Progenitor cell of endocrine pancreas (in vitro differentiated cells): ENCODE measurements at regions not wholly inside any gene's neighbourhood (a gene's known extent, or its start where the extent isn't known, plus 50 kb on each side); places are given as distances from the start of the nearest gene placed in this dataset.
"Not testable (repeated sequence)": the region's sequence is repeated elsewhere in the genome, so short reads cannot be mapped to it uniquely, and the experiment has no call there.

ENCODE experiments used
- DNase-seq: peaks from one replicate; pipeline ENCODE4 v3.0.0; 2021; ENCODE audit warnings: low spot score; ENCODE audit not compliant: unreplicated experiment
- H3K27ac Mint-ChIP-seq: 2 replicates; pipeline ENCODE4 v1.8.0; 2021; ENCODE audit warnings: mild to moderate bottlenecking, moderate library complexity, mixed read lengths
- H3K27me3 Mint-ChIP-seq: 2 replicates; pipeline ENCODE4 v1.8.0; 2021; ENCODE audit warnings: mixed read lengths
- H3K36me3 Mint-ChIP-seq: 2 replicates; pipeline ENCODE4 v1.8.0; 2022; ENCODE audit warnings: mixed read lengths; ENCODE audit not compliant: insufficient read depth
- H3K4me1 Mint-ChIP-seq: 2 replicates; pipeline ENCODE4 v1.8.0; 2021; ENCODE audit warnings: low read depth, mixed read lengths
- H3K4me3 Mint-ChIP-seq: 2 replicates; pipeline ENCODE4 v1.8.0; 2021; ENCODE audit warnings: low read depth, mild to moderate bottlenecking, moderate library complexity, mixed read lengths
- H3K9me3 Mint-ChIP-seq: 2 replicates; pipeline ENCODE4 v1.8.0; 2021; ENCODE audit warnings: low read depth, mixed read lengths
- CTCF ChIP-seq: fragments of 200-600 bp; sonication (generic); IDR thresholded peaks from one replicate; pipeline ENCODE4 v1.5.0; 2021; ENCODE audit warnings: antibody characterized with exemption, mild to moderate bottlenecking; ENCODE audit not compliant: unreplicated experiment

- Mint-ChIP-seq H3K9me3 (no peaks in the 10 kb centered on the region), H3K27ac (no peak overlapping the region), H3K4me3 (no peak overlapping the region), H3K27me3 (peaks cover 10% of the 10 kb centered on the region), H3K36me3 (no peaks in the 10 kb centered on the region), H3K4me1 (no peaks in the 10 kb centered on the region)
- no peak for TF ChIP-seq CTCF
- no peak for DNase-seq
Observed at GRCh38 chr2:239734436-239735005, 290.6 kb downstream of the NDUFA10 start.

GRCh38 chr2:239732666-239733010 lies 292.5 kb downstream of the NDUFA10 start:
- Mint-ChIP-seq H3K27me3 (peaks cover 14% of the 10 kb centered on the region), H3K4me3 (no peak overlapping the region), H3K9me3 (no peaks in the 10 kb centered on the region), H3K36me3 (no peaks in the 10 kb centered on the region), H3K27ac (no peak overlapping the region), H3K4me1 (no peaks in the 10 kb centered on the region)
- DNase-seq: no peak
- no peak for TF ChIP-seq CTCF

- Mint-ChIP-seq H3K4me1 (no peaks in the 10 kb centered on the region), H3K36me3 (no peaks in the 10 kb centered on the region), H3K4me3 (no peak overlapping the region), H3K9me3 (no peaks in the 10 kb centered on the region), H3K27ac (no peak overlapping the region), H3K27me3 (peaks cover 14% of the 10 kb centered on the region)
- DNase-seq: no peak
- TF ChIP-seq CTCF: no peak
Observed at GRCh38 chr2:239731998-239732665, 293.0 kb downstream of the NDUFA10 start.

- Mint-ChIP-seq H3K9me3 (no peaks in the 10 kb centered on the region), H3K4me1 (no peaks in the 10 kb centered on the region), H3K36me3 (no peaks in the 10 kb centered on the region), H3K4me3 (no peak overlapping the region), H3K27ac (no peak overlapping the region), H3K27me3 (peaks cover 14% of the 10 kb centered on the region)
- no peak for TF ChIP-seq CTCF
- DNase-seq: no peak
Observed at GRCh38 chr2:239731422-239731821, 293.7 kb downstream of the NDUFA10 start.

- Mint-ChIP-seq H3K4me1 (no peaks in the 10 kb centered on the region), H3K27ac (no peak overlapping the region), H3K27me3 (peaks cover 14% of the 10 kb centered on the region), H3K9me3 (no peaks in the 10 kb centered on the region), H3K4me3 (no peak overlapping the region), H3K36me3 (no peaks in the 10 kb centered on the region)
- no peak for TF ChIP-seq CTCF
- no peak for DNase-seq
Observed at GRCh38 chr2:239730897-239731296, 294.2 kb downstream of the NDUFA10 start.

GRCh38 chr2:239730567-239730882 lies 294.6 kb downstream of the NDUFA10 start:
- H3K4me3 Mint-ChIP-seq, H3K36me3 Mint-ChIP-seq, DNase-seq, H3K4me1 Mint-ChIP-seq, H3K27ac Mint-ChIP-seq, H3K9me3 Mint-ChIP-seq: not testable (repeated sequence)
- H3K27me3 Mint-ChIP-seq: peaks cover 14% of the 10 kb centered on the region
